HEK293 (cell line): ENCODE measurements at regions not wholly inside any gene's neighbourhood (a gene's known extent, or its start where the extent isn't known, plus 50 kb on each side); places are given as distances from the start of the nearest gene placed in this dataset.

Experiments
- CTCF ChIP-seq: fragments of 450-650 bp; formaldehyde crosslinking; IDR thresholded peaks from 2 replicates; pipeline ENCODE4 v1.5.1; 2016; ENCODE audit warnings: missing biosample characterization, missing genetic modification characterization
- YY1 ChIP-seq: fragments of 450-650 bp; formaldehyde crosslinking; IDR thresholded peaks from 2 replicates; pipeline ENCODE4 v1.5.1; 2018; ENCODE audit warnings: missing biosample characterization, missing genetic modification characterization
- ZNF274 ChIP-seq, 2 experiments: fragments of 200-500 bp in 1 of 2; fragments of 450-650 bp in 1 of 2; sonication (Bioruptor generic) in 1 of 2; formaldehyde crosslinking in 1 of 2; IDR thresholded peaks; 2 replicates each; pipeline versions ENCODE4 v1.5.1 to v1.6.1; 2014 to 2016; ENCODE audit warnings: borderline replicate concordance in 1 of 2, inconsistent platforms in 1 of 2, low read length in 1 of 2, missing biosample characterization in 1 of 2, missing genetic modification characterization in 1 of 2
- ZNF549 ChIP-seq: fragments of 450-650 bp; IDR thresholded peaks from 2 replicates; pipeline ENCODE4 v1.5.1; 2018; ENCODE audit warnings: missing biosample characterization, missing genetic modification characterization, mild to moderate bottlenecking, inconsistent platforms, moderate library complexity
- ZNF558 ChIP-seq: fragments of 450-650 bp; formaldehyde crosslinking; IDR thresholded peaks from 2 replicates; pipeline ENCODE4 v1.5.1; 2016; ENCODE audit warnings: missing biosample characterization, missing genetic modification characterization
- ZNF792 ChIP-seq: fragments of 450-650 bp; formaldehyde crosslinking; IDR thresholded peaks from 2 replicates; pipeline ENCODE4 v1.5.1; 2016; ENCODE audit warnings: missing biosample characterization, missing genetic modification characterization
- TF ChIP-seq, protein P1 (sequence below): sonication (generic); formaldehyde crosslinking; IDR thresholded peaks from 2 replicates; pipeline ENCODE4 v1.8.1; 2022; ENCODE audit warnings: mild to moderate bottlenecking, moderate library complexity, missing genetic modification reagents
- TF ChIP-seq, protein P2 (sequence below): fragments of 450-650 bp; formaldehyde crosslinking; IDR thresholded peaks from 2 replicates; pipeline ENCODE4 v1.5.1; 2016; ENCODE audit warnings: missing biosample characterization, missing genetic modification characterization, borderline replicate concordance

DNA sequence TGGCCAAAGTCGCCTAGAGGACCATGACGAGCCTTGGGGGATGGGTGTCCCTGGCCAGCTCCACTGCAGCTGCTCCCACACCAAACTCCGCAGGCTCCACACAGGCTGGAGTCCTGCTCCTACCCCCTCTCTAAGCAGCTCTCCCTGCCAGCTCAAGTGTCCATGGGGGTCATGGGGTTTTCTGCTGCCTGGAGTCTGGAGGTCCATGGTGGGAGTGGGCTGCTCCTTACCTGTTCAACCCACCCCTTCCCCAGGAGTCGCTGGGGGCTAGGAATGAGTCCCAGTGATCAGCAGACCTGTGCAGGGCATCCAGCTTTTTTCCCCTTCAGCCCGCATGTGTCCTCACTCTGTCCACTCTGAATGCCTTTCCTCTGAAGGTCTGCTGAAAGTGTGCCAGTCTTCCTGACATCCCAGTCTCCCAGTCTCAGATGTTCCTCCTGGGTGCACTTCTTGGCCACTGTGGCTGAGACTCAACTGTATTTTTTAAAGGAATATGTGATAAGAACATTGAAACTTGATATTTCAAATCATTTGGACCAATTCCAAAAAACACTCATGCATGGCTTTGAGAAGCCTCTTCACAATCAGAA lies 261.3 kb upstream of the ANKH start:
- no peak for TF ChIP-seq YY1 (tag by site-specific recombination)
- TF ChIP-seq CTCF (tag by site-specific recombination) = no peak
- TF ChIP-seq ZNF792 (tag by site-specific recombination) = no peak
- TF ChIP-seq, protein P1, sequence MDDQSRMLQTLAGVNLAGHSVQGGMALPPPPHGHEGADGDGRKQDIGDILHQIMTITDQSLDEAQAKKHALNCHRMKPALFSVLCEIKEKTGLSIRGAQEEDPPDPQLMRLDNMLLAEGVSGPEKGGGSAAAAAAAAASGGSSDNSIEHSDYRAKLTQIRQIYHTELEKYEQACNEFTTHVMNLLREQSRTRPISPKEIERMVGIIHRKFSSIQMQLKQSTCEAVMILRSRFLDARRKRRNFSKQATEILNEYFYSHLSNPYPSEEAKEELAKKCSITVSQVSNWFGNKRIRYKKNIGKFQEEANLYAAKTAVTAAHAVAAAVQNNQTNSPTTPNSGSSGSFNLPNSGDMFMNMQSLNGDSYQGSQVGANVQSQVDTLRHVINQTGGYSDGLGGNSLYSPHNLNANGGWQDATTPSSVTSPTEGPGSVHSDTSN = no peak
- TF ChIP-seq ZNF274 (IDR thresholded peaks at IDR 0.05; ENCODE audit: low read length) = no peak
- TF ChIP-seq ZNF274 (tag by site-specific recombination; IDR thresholded peaks at IDR 0.05; ENCODE audit: borderline replicate concordance) = no peak
- TF ChIP-seq, protein P2, sequence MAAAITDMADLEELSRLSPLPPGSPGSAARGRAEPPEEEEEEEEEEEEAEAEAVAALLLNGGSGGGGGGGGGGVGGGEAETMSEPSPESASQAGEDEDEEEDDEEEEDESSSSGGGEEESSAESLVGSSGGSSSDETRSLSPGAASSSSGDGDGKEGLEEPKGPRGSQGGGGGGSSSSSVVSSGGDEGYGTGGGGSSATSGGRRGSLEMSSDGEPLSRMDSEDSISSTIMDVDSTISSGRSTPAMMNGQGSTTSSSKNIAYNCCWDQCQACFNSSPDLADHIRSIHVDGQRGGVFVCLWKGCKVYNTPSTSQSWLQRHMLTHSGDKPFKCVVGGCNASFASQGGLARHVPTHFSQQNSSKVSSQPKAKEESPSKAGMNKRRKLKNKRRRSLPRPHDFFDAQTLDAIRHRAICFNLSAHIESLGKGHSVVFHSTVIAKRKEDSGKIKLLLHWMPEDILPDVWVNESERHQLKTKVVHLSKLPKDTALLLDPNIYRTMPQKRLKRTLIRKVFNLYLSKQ (tag by site-specific recombination) = no peak
- no peak for TF ChIP-seq ZNF558 (tag by site-specific recombination)
- no peak for TF ChIP-seq ZNF549
